Astrocyte (in vitro differentiated cells and primary cell): ENCODE measurements at regions not wholly inside any gene's neighbourhood (a gene's known extent, or its start where the extent isn't known, plus 50 kb on each side); places are given as distances from the start of the nearest gene placed in this dataset.

ENCODE experiments used
- CTCF ChIP-seq: IDR thresholded peaks from 2 replicates; pipeline ENCODE4 v1.5.1; 2011; ENCODE audit warnings: low read depth, mild to moderate bottlenecking, inconsistent platforms, low read length, moderate library complexity; ENCODE audit not compliant: insufficient read depth
- EZH2 ChIP-seq: IDR thresholded peaks from 2 replicates; pipeline ENCODE4 v1.6.1; 2012; ENCODE audit warnings: mild to moderate bottlenecking, low read length, inconsistent platforms; ENCODE audit not compliant: insufficient read depth

- TF ChIP-seq CTCF (no peak), EZH2 (no peak)
Observed at GRCh38 chr13:44165889-44166496, 207.6 kb upstream of the SERP2 start.
